T1000 (cell line): ENCODE measurements at regions not wholly inside any gene's neighbourhood (a gene's known extent, or its start where the extent isn't known, plus 50 kb on each side); places are given as distances from the start of the nearest gene placed in this dataset.

ENCODE experiments used
- DNase-seq: peaks from one replicate; lab custom pipeline; 2025; ENCODE audit warnings: mixed read lengths; lab: John Stamatoyannopoulos, UW

- DNase-seq = no peak
Measured at GRCh38 chr21:43332861-43333297, 94.1 kb downstream of the SIK1 start.

GRCh38 chr21:43331962-43332828 is 94.7 kb downstream of the SIK1 start:
- peak; percentile 36 for DNase-seq

GRCh38 chr21:43331111-43331961 is 95.6 kb downstream of the SIK1 start:
- no peak for DNase-seq

- no peak for DNase-seq
Measured at GRCh38 chr21:43330306-43330881, 96.5 kb downstream of the SIK1 start.

- DNase-seq = no peak
Measured at GRCh38 chr21:43329711-43330269, 97.1 kb downstream of the SIK1 start.

- DNase-seq = no peak
Measured at GRCh38 chr21:43328958-43329691, 97.8 kb downstream of the SIK1 start.

- DNase-seq = no peak
Measured at GRCh38 chr21:43328185-43328957, 98.6 kb downstream of the SIK1 start.

- no peak for DNase-seq
Measured at GRCh38 chr21:43325968-43326715, 100.8 kb downstream of the SIK1 start.

- DNase-seq = no peak
Measured at GRCh38 chr21:43325036-43325435, 101.9 kb downstream of the SIK1 start.

- no peak for DNase-seq
Measured at GRCh38 chr21:43324596-43324995, 102.3 kb downstream of the SIK1 start.

- DNase-seq = no peak
Measured at GRCh38 chr21:43323244-43324005, 103.5 kb downstream of the SIK1 start.

GRCh38 chr21:43322805-43323204 is 104.1 kb downstream of the SIK1 start:
- no peak for DNase-seq

GRCh38 chr21:43322311-43322710 is 104.6 kb downstream of the SIK1 start:
- DNase-seq = no peak

GRCh38 chr21:43321611-43322010 is 105.3 kb downstream of the SIK1 start:
- DNase-seq = no peak

- DNase-seq = peak; percentile 78
Measured at GRCh38 chr21:43321111-43321510, 105.8 kb downstream of the SIK1 start.

GRCh38 chr21:43320526-43320925 is 106.4 kb downstream of the SIK1 start:
- DNase-seq = no peak

GRCh38 chr21:43318841-43319781 is 107.8 kb downstream of the SIK1 start:
- DNase-seq = peak; percentile 80

- DNase-seq = no peak
Measured at GRCh38 chr21:43318368-43318767, 108.6 kb downstream of the SIK1 start.
